AG09319 (cell line): ENCODE measurements at regions not wholly inside any gene's neighbourhood (a gene's known extent, or its start where the extent isn't known, plus 50 kb on each side); places are given as distances from the start of the nearest gene placed in this dataset.

Experiments used
- DNase-seq: peaks from one replicate; pipeline ENCODE4 v3.0.0-alpha.2; 2010; ENCODE audit warnings: low read depth; ENCODE audit errors: extremely low read depth
- CTCF ChIP-seq: IDR thresholded peaks from 2 replicates; pipeline ENCODE4 v1.5.1; 2011; ENCODE audit warnings: low read depth, mild to moderate bottlenecking, inconsistent platforms, low read length, moderate library complexity

GRCh38 chr14:27049701-27050100, 451.9 kb upstream of the NOVA1 start:
- TF ChIP-seq CTCF: no peak
- no peak for DNase-seq

DNA sequence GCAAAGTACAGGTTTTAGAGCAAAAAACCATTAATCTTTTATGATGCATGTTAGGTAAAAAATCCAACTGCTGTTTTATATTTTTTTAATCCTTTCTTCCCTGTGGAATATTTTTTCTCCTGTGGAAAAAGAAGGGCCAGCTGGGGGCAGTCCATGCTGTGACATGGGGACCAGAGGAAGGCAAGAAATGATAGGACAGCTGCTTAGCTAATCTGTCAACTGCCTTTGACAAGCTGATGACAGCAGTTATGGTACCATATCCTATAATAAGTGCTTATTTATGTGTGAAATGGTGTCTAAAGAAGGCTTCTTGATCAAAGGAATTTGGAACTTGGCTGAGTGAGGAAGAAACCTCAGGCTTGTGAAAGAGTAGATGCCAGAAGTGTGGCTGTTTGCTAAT, 452.4 kb upstream of the NOVA1 start:
- no peak for DNase-seq
- no peak for TF ChIP-seq CTCF

GRCh38 chr14:27056586-27056985, 458.8 kb upstream of the NOVA1 start:
- no peak for DNase-seq
- TF ChIP-seq CTCF: no peak

DNA sequence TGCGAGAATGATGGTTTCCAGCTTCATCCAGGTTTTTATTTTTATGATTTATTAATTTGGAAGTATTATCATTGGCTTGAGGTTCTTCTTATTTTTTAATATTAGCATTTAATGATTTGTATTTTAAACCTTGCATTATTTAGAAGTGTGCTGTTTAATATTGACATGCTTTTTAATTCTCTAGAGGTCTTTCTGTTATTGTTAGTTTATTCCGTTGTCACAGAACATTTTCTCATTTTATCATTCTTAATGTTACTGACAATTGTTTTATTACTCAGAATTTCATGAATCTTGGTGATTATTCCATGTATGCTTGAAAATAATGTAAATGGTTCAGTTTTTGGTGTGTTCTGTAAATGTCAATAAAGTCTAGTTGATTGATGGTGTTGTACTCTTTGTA, 463.5 kb upstream of the NOVA1 start:
- no peak for DNase-seq
- no peak for TF ChIP-seq CTCF

DNA sequence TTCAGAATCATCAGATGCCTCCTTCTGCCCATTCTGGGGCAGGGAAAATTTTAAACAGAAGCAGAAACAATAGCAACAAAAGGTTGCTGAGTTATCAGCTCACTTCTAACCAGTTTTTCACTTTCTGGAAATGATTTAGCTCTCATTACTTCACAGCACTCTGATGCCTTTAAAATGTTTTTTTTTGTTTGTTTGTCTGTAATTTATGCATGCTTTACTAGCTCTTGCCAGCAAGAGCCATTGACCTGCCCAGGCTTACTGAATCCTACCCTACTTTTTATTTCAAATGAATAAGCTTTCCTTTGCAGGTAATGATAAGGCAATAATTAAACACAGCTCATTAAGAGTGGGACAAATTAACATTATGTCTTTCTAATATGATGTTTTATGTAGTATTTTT, 466.1 kb upstream of the NOVA1 start:
- TF ChIP-seq CTCF: no peak
- DNase-seq: no peak

DNA sequence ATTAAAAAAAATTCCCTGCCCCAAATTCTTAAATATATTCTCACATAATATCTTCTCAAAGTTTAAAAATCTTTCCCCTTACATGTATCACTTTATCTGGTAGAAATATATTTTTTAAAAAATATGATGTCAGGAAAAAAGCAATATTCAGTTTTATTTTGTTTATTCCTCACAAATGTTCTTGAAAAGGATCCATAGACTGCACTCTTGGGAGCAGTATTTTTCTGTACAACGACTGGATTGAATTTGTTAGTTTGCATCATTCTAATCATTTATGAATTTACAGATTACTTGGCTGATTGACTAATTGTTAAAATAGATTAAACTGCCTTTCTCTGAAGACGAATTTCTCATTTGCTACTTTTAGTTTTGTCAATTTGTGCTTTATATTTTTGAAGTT, 468.1 kb upstream of the NOVA1 start:
- DNase-seq: no peak
- no peak for TF ChIP-seq CTCF

DNA sequence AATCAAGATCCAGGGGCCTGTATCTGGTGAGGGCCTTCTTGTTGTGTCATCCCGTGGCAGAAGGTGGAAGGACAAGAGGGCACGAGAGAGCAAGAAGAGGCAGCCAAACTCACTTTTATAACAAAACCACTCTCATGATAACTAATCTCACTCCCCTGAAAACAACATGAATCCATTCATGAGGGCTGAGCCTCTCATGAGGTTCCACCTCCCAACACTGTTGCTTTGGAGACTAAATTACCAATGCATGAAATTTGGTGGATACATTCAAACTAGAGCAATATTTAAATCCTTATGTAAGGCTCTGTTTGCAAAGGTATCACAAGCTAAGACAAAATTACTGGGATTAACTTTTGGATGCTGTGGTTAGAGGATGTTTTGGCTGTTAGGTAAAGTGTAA, 470.1 kb upstream of the NOVA1 start:
- no peak for TF ChIP-seq CTCF
- no peak for DNase-seq
